ENCODE measurements at regions not wholly inside any gene's neighbourhood (a gene's known extent, or its start where the extent isn't known, plus 50 kb on each side); places are given as distances from the start of the nearest gene placed in this dataset.

GRCh38 chr4:181728305-181728966 is 514.8 kb upstream of the TENM3 start:
- H3K4me3 ChIP-seq (replicated peaks in 1 of 2; ENCODE audit: low read depth in 1 of 2, low read length in 2 of 2): no peak overlapping the region
- H3K4me1 ChIP-seq (ENCODE audit: control insufficient read depth in 1 of 2, insufficient read depth in 2 of 2, low read length in 2 of 2): no peaks in the 10 kb centered on the region
- H3K27ac ChIP-seq (ENCODE audit: low read depth, low read length): no peak overlapping the region
- H3K9me3 ChIP-seq (ENCODE audit: control insufficient read depth in 1 of 2, insufficient read depth in 1 of 2, low read depth in 1 of 2, low read length in 2 of 2): peaks cover 4 to 7% of the 10 kb centered on the region in 2 experiments; a peak in 1 of 4 replicates
- ChIA-PET POLR2A (no interaction called here), CTCF (no interaction called here), RAD21 (ENCODE audit: low non-redundant PET in 1 of 2, low total read pairs in 2 of 2, uncharacterized antibody in 2 of 2, unreplicated experiment in 2 of 2) (no interaction called here)
- no peaks in the 10 kb centered on the region for H3K36me3 ChIP-seq (ENCODE audit: control insufficient read depth in 1 of 2, insufficient read depth in 2 of 2, low read length in 2 of 2)
- H2AFZ ChIP-seq (ENCODE audit: low read depth, low read length, poor library complexity, severe bottlenecking): no peak overlapping the region
- no peaks in the 10 kb centered on the region for H3K79me2 ChIP-seq (ENCODE audit: insufficient read depth, low read length)
- no TSS peak for BruUV-seq (replicated peaks)
- no peak for DNase-seq (ENCODE audit: low read depth, low spot score)
- H3K4me2 ChIP-seq (ENCODE audit: low read length): no peak overlapping the region
- no peaks in the 10 kb centered on the region for H3K9me2 ChIP-seq (ENCODE audit: insufficient read depth)
- no peak overlapping the region for H3K9ac ChIP-seq (ENCODE audit: low read length)
- ATAC-seq: no peak
- 0 out of 2 replicates have a peak, but pooled peaks cover under 1% of the 10 kb centered on the region for H3K27me3 ChIP-seq (ENCODE audit: insufficient read depth, low read length)
- TF ChIP-seq JUND (IDR thresholded peaks at IDR 0.05): no peak
- no peak for TF ChIP-seq YY1 (IDR thresholded peaks at IDR 0.05; ENCODE audit: extremely low read depth, insufficient replicate concordance, low read depth, low read length)
- no peak for TF ChIP-seq ZFX (IDR thresholded peaks at IDR 0.05)
- no peak for TF ChIP-seq EGR1 (IDR thresholded peaks at IDR 0.05; ENCODE audit: low read depth)
- TF ChIP-seq POLR2AphosphoS5 (IDR thresholded peaks at IDR 0.05; ENCODE audit: low read depth, low read length): no peak
- no peak for TF ChIP-seq REST (IDR thresholded peaks at IDR 0.05; ENCODE audit: low read depth)
- no peak for TF ChIP-seq FOSL1 (IDR thresholded peaks at IDR 0.05; ENCODE audit: low read depth)
- TF ChIP-seq CTCF (IDR thresholded peaks at IDR 0.05 in 2 of 3, conservative IDR thresholded peaks at IDR 0.05 in 1 of 3; ENCODE audit: borderline replicate concordance in 1 of 3, insufficient read depth in 1 of 3, low read depth in 2 of 3, low read length in 2 of 3): no peak
- no peak for TF ChIP-seq SIN3A (IDR thresholded peaks at IDR 0.05; ENCODE audit: low read depth)
- H4K20me1 ChIP-seq (ENCODE audit: insufficient read depth): no peaks in the 10 kb centered on the region
- intact Hi-C loops (cut with micrococcal nuclease): no loop called here

Data from HCT116 (cell line).